H1 (cell line): ENCODE measurements at regions not wholly inside any gene's neighbourhood (a gene's known extent, or its start where the extent isn't known, plus 50 kb on each side); places are given as distances from the start of the nearest gene placed in this dataset.
"Not testable (repeated sequence)": the region's sequence is repeated elsewhere in the genome, so short reads cannot be mapped to it uniquely, and the experiment has no call there.

Experiments
- CTCF ChIA-PET: fragments of 300-600 bp; sonication (Branson Sonifier 250); formaldehyde crosslinking; loops from one replicate; lab custom pipeline; 2021; ENCODE audit not compliant: partially characterized antibody; lab: Charles Lee
- POLR2A ChIA-PET: fragments of 300-600 bp; sonication (Branson Sonifier 250); formaldehyde crosslinking; loops from one replicate; lab custom pipeline; 2021; ENCODE audit warnings: inconsistent platforms; ENCODE audit not compliant: partially characterized antibody; lab: Charles Lee
- DNase-seq, 2 experiments: peaks; one replicate each; pipeline versions ENCODE4 v3.0.0 to v3.0.0-alpha.2; 2010 to 2022; ENCODE audit warnings: low spot score in 2 of 2, low read depth in 1 of 2, mixed read lengths in 1 of 2
- FAIRE-seq: peaks from 2 replicates; lab custom pipeline; 2011; peaks lifted over from hg19 to GRCh38; lab: Jason Lieb, UNC
- H2AFZ ChIP-seq: 2 replicates; pipeline ENCODE4 v1.8.1; 2012; ENCODE audit warnings: low read length, inconsistent platforms
- H2AK5ac ChIP-seq: 2 replicates; pipeline ENCODE4 v1.6.1; 2013; ENCODE audit warnings: low read depth, low read length
- H2BK120ac ChIP-seq: replicated peaks from 2 replicates; pipeline ENCODE3; 2013; ENCODE audit warnings: low read depth, low read length, inconsistent platforms
- H2BK12ac ChIP-seq: 2 replicates; pipeline ENCODE4 v1.6.1; 2013; ENCODE audit warnings: low read depth, low read length
- H2BK15ac ChIP-seq: 2 replicates; pipeline ENCODE4 v1.6.1; 2013; ENCODE audit warnings: low read length
- H2BK20ac ChIP-seq: 2 replicates; pipeline ENCODE4 v1.6.1; 2013; ENCODE audit warnings: low read length
- H2BK5ac ChIP-seq: 2 replicates; pipeline ENCODE4 v1.6.1; 2013; ENCODE audit warnings: low read depth, low read length
- H3K14ac ChIP-seq: 2 replicates; pipeline ENCODE4 v1.6.1; 2013; ENCODE audit warnings: inconsistent platforms; ENCODE audit not compliant: insufficient read length
- H3K18ac ChIP-seq: 2 replicates; pipeline ENCODE4 v1.6.1; 2013; ENCODE audit warnings: low read length; ENCODE audit errors: extremely low read depth
- H3K23ac ChIP-seq: 2 replicates; pipeline ENCODE4 v1.6.1; 2013; ENCODE audit warnings: inconsistent platforms; ENCODE audit not compliant: insufficient read length
- H3K23me2 ChIP-seq: 2 replicates; pipeline ENCODE4 v1.6.1; 2013; ENCODE audit warnings: low read depth, low read length
- H3K27ac ChIP-seq: 2 replicates; pipeline ENCODE4 v1.6.1; 2011; ENCODE audit warnings: low read depth, low read length, inconsistent platforms
- H3K27me3 ChIP-seq, 4 experiments: replicated peaks in 1 of 4; 1 replicate in 1 of 4; 2 replicates in 3 of 4; pipeline versions ENCODE4 v1.6.1 to v1.8.1; 2011 to 2013; ENCODE audit warnings: low read length in 3 of 4, mild to moderate bottlenecking in 3 of 4, inconsistent platforms in 2 of 4, mixed read lengths in 2 of 4, moderate library complexity in 1 of 4; ENCODE audit not compliant: control insufficient read depth in 3 of 4, insufficient read depth in 3 of 4; ENCODE audit errors: extremely low read depth in 1 of 4
- H3K36me3 ChIP-seq, 4 experiments: 2 replicates each; pipeline versions ENCODE4 v1.6.1 to v1.8.1; 2011 to 2013; ENCODE audit warnings: mild to moderate bottlenecking in 4 of 4, low read length in 3 of 4, moderate library complexity in 2 of 4, control low read depth in 1 of 4, inconsistent platforms in 1 of 4; ENCODE audit not compliant: insufficient read depth in 4 of 4, control insufficient read depth in 2 of 4
- H3K4ac ChIP-seq: replicated peaks from 2 replicates; pipeline ENCODE3; 2013; ENCODE audit warnings: low read length, low read depth, mixed read lengths, inconsistent platforms; ENCODE audit not compliant: insufficient read length
- H3K4me1 ChIP-seq, 4 experiments: replicated peaks in 1 of 4; 1 replicate in 1 of 4; 2 replicates in 3 of 4; pipeline versions ENCODE4 v1.6.1 to v1.8.1; 2011 to 2013; ENCODE audit warnings: low read length in 3 of 4, inconsistent platforms in 2 of 4, mixed read lengths in 1 of 4; ENCODE audit not compliant: insufficient read depth in 4 of 4, control insufficient read depth in 3 of 4
- H3K4me2 ChIP-seq, 2 experiments: 2 replicates each; pipeline versions ENCODE4 v1.6.1 to v1.8.1; 2011 to 2013; ENCODE audit warnings: low read depth in 2 of 2, low read length in 2 of 2, control low read depth in 1 of 2, inconsistent platforms in 1 of 2, mild to moderate bottlenecking in 1 of 2; ENCODE audit not compliant: insufficient read depth in 1 of 2
- H3K4me3 ChIP-seq, 4 experiments: fragments of 200-600, 300-600 bp in 1 of 4; sonication (generic), shearing (Covaris generic), sonication (Bioruptor Twin) in 1 of 4; 2 replicates each; pipeline versions ENCODE4 v1.5.1 to v1.8.1; 2011 to 2016; ENCODE audit warnings: low read length in 4 of 4, low read depth in 3 of 4, control low read depth in 2 of 4, inconsistent platforms in 2 of 4, mild to moderate bottlenecking in 2 of 4, mixed read lengths in 1 of 4, moderate library complexity in 1 of 4; ENCODE audit not compliant: insufficient read depth in 2 of 4; ENCODE audit errors: extremely low read depth in 1 of 4
- H3K56ac ChIP-seq: replicated peaks from 2 replicates; pipeline ENCODE3; 2013; ENCODE audit warnings: low read depth, mild to moderate bottlenecking, mixed read lengths, low read length, inconsistent platforms; ENCODE audit not compliant: insufficient read length
- H3K79me1 ChIP-seq: 2 replicates; pipeline ENCODE4 v1.6.1; 2013; ENCODE audit warnings: low read depth, low read length, control low read depth
- H3K79me2 ChIP-seq, 2 experiments: 2 replicates each; pipeline versions ENCODE4 v1.6.1 to v1.8.1; 2012 to 2013; ENCODE audit warnings: low read length in 2 of 2, mild to moderate bottlenecking in 2 of 2, inconsistent platforms in 1 of 2; ENCODE audit not compliant: insufficient read depth in 2 of 2, control insufficient read depth in 1 of 2
- H3K9ac ChIP-seq, 4 experiments: replicated peaks in 1 of 4; 1 replicate in 1 of 4; 2 replicates in 3 of 4; pipeline versions ENCODE4 v1.6.1 to v1.8.1; 2011 to 2013; ENCODE audit warnings: low read depth in 3 of 4, low read length in 3 of 4, control low read depth in 2 of 4, mild to moderate bottlenecking in 2 of 4, moderate library complexity in 2 of 4, inconsistent platforms in 1 of 4; ENCODE audit errors: extremely low read depth in 1 of 4
- H3K9me3 ChIP-seq, 2 experiments: 2 replicates each; pipeline versions ENCODE4 v1.6.1 to v1.8.1; 2012 to 2013; ENCODE audit warnings: mild to moderate bottlenecking in 2 of 2, moderate library complexity in 2 of 2, control low read depth in 1 of 2, inconsistent platforms in 1 of 2, low read depth in 1 of 2, low read length in 1 of 2, mixed read lengths in 1 of 2; ENCODE audit not compliant: insufficient read depth in 2 of 2
- H4K20me1 ChIP-seq, 2 experiments: replicated peaks in 1 of 2; 2 replicates each; pipeline versions ENCODE3 to v1.8.1; 2011 to 2013; ENCODE audit warnings: inconsistent platforms in 2 of 2, low read length in 2 of 2, mild to moderate bottlenecking in 1 of 2; ENCODE audit not compliant: insufficient read depth in 2 of 2, control insufficient read depth in 1 of 2
- H4K5ac ChIP-seq: 2 replicates; pipeline ENCODE4 v1.6.1; 2013; ENCODE audit warnings: low read length, low read depth, mixed read lengths, inconsistent platforms; ENCODE audit not compliant: insufficient read length
- H4K8ac ChIP-seq: 2 replicates; pipeline ENCODE4 v1.8.0; 2013; ENCODE audit warnings: mild to moderate bottlenecking, moderate library complexity, low read length, inconsistent platforms; ENCODE audit not compliant: insufficient read depth; ENCODE audit errors: extremely low read depth
- H4K91ac ChIP-seq: replicated peaks from 2 replicates; pipeline ENCODE3; 2013; ENCODE audit warnings: low read length, mixed read lengths, inconsistent platforms; ENCODE audit not compliant: insufficient read length
- WGBS, 2 experiments: shearing (Covaris generic) in 1 of 2; methylation state at CpG; one replicate each; pipeline versions ENCODE4 v1.1.6 to v1.1.7; 2013 to 2015; ENCODE audit warnings: low lambda C conversion rate in 2 of 2, mixed read lengths in 2 of 2, inconsistent platforms in 1 of 2, low coverage in 1 of 2, missing lambda C conversion rate in 1 of 2; ENCODE audit not compliant: insufficient replicate concordance in 2 of 2, insufficient coverage in 1 of 2, insufficient read length in 1 of 2; ENCODE audit errors: extremely low coverage in 1 of 2, missing lambda C conversion rate in 1 of 2; 5-methylcytosine and 5-hydroxymethylcytosine counted together

- H4K8ac ChIP-seq, H3K14ac ChIP-seq, H3K79me2 ChIP-seq, H2BK5ac ChIP-seq, H3K27me3 ChIP-seq, H2BK12ac ChIP-seq, H3K23ac ChIP-seq, H3K4me3 ChIP-seq, FAIRE-seq, H3K18ac ChIP-seq, H4K91ac ChIP-seq, H3K36me3 ChIP-seq, DNase-seq, H2BK15ac ChIP-seq, H3K4me1 ChIP-seq, H2BK20ac ChIP-seq, H3K56ac ChIP-seq, H3K79me1 ChIP-seq, H2BK120ac ChIP-seq, H3K4ac ChIP-seq, H3K9ac ChIP-seq, H4K5ac ChIP-seq, H2AK5ac ChIP-seq, H3K4me2 ChIP-seq, H3K27ac ChIP-seq, CTCF ChIA-PET, H4K20me1 ChIP-seq, H2AFZ ChIP-seq, POLR2A ChIA-PET: not testable (repeated sequence)
- H3K23me2 ChIP-seq = peaks cover 16% of the 10 kb centered on the region; the same call in 1 of the 2 replicates
- peaks cover 45 to 77% of the 10 kb centered on the region in 2 experiments for H3K9me3 ChIP-seq
- 94% methylated on average over 3 of the region's 3 CpGs; no CpG with 5 or more reads in 1 of the 2 experiments for WGBS, 2 experiments
Measured at GRCh38 chr16:34097326-34097725, 637.9 kb downstream of the TP53TG3F start.

DNA sequence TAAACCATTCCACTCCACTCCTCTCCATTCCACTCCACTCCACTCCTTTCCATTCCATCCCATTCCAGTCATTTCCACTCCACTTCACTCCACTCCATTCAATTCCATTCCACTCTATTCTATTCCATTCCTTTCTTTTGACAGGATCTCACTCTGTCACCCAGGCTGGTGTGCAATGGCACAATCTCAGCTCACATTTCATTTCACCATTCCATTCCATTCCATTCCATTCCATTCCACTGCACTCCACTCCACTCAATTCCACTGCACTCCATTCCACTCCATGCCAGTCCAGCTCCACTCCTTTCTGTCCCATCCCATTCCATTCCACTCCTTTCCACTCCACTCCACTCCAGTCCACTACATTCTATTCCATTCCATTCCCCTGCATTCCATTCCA, 638.6 kb downstream of the TP53TG3F start:
- H3K79me2 ChIP-seq, H3K27me3 ChIP-seq, POLR2A ChIA-PET, H2AK5ac ChIP-seq, H3K27ac ChIP-seq, H3K56ac ChIP-seq, H3K4ac ChIP-seq, H4K5ac ChIP-seq, H3K36me3 ChIP-seq, H4K91ac ChIP-seq, H2BK20ac ChIP-seq, H2BK5ac ChIP-seq, H3K9ac ChIP-seq, H4K20me1 ChIP-seq, H3K4me2 ChIP-seq, H2BK120ac ChIP-seq, H3K4me3 ChIP-seq, H3K4me1 ChIP-seq, H3K18ac ChIP-seq, DNase-seq, H2BK12ac ChIP-seq, H2BK15ac ChIP-seq, FAIRE-seq, H3K23ac ChIP-seq, H3K79me1 ChIP-seq, H3K14ac ChIP-seq, CTCF ChIA-PET, H4K8ac ChIP-seq, H2AFZ ChIP-seq: not testable (repeated sequence)
- Histone ChIP-seq H3K9me3 (peaks cover 45 to 69% of the 10 kb centered on the region in 2 experiments), H3K23me2 (peaks cover 16% of the 10 kb centered on the region; the same call in 1 of the 2 replicates)
